DOHH2 (cell line): ENCODE measurements at regions not wholly inside any gene's neighbourhood (a gene's known extent, or its start where the extent isn't known, plus 50 kb on each side); places are given as distances from the start of the nearest gene placed in this dataset.

Experiments used
- H3F3A ChIP-seq: fragments of 200-600 bp; sonication (generic), shearing (Covaris generic); 2 replicates; pipeline ENCODE4 v1.6.0; 2016; ENCODE audit warnings: antibody characterized with exemption, mild to moderate bottlenecking; ENCODE audit not compliant: control insufficient read depth, insufficient read depth
- H3K27ac ChIP-seq: fragments of 200-600 bp; sonication (generic); 2 replicates; pipeline ENCODE4 v1.5.1; 2014; ENCODE audit warnings: low read depth, mild to moderate bottlenecking, low read length, moderate library complexity
- H3K27me3 ChIP-seq: fragments of 200-600 bp; sonication (generic); 2 replicates; pipeline ENCODE4 v1.6.1; 2014; ENCODE audit warnings: mild to moderate bottlenecking, low read length, mixed read lengths; ENCODE audit not compliant: control insufficient read depth
- H3K36me3 ChIP-seq: fragments of 200-600 bp; sonication (generic); 2 replicates; pipeline ENCODE4 v1.6.1; 2014; ENCODE audit warnings: mild to moderate bottlenecking, low read length, moderate library complexity, mixed read lengths; ENCODE audit not compliant: control insufficient read depth
- H3K4me1 ChIP-seq: fragments of 200-600 bp; sonication (generic); 2 replicates; pipeline ENCODE4 v1.6.1; 2014; ENCODE audit warnings: mild to moderate bottlenecking, low read length, mixed read lengths; ENCODE audit not compliant: control insufficient read depth
- H3K4me2 ChIP-seq: fragments of 200-600 bp; sonication (generic); 2 replicates; pipeline ENCODE4 v1.6.0; 2014; ENCODE audit warnings: mild to moderate bottlenecking, low read length, moderate library complexity
- H3K4me3 ChIP-seq: fragments of 200-600 bp; sonication (generic); 2 replicates; pipeline ENCODE4 v1.5.1; 2014; ENCODE audit warnings: mild to moderate bottlenecking, low read length, mixed read lengths
- H3K79me2 ChIP-seq: fragments of 200-600 bp; sonication (generic); 2 replicates; pipeline ENCODE4 v1.6.1; 2014; ENCODE audit warnings: mild to moderate bottlenecking, low read length, mixed read lengths; ENCODE audit not compliant: control insufficient read depth
- H3K9me2 ChIP-seq: fragments of 200-600 bp; sonication (generic); replicated peaks from 2 replicates; pipeline ENCODE4 v1.6.1; 2014; ENCODE audit warnings: mild to moderate bottlenecking, low read length, mixed read lengths; ENCODE audit not compliant: control insufficient read depth
- H3K9me3 ChIP-seq: fragments of 200-600 bp; sonication (generic); 2 replicates; pipeline ENCODE4 v1.6.1; 2014; ENCODE audit warnings: antibody characterized with exemption, low read length, mixed read lengths; ENCODE audit not compliant: control insufficient read depth, insufficient read depth
- H4K20me1 ChIP-seq: fragments of 200-600 bp; sonication (generic); 2 replicates; pipeline ENCODE4 v1.6.0; 2014; ENCODE audit warnings: low read depth, mild to moderate bottlenecking, antibody characterized with exemption, low read length, moderate library complexity; ENCODE audit not compliant: control insufficient read depth, insufficient read depth
- CTCF ChIP-seq: fragments of 200-600 bp; sonication (generic); IDR thresholded peaks from one replicate; pipeline ENCODE4 v1.5.1; 2014; ENCODE audit warnings: antibody characterized with exemption, mild to moderate bottlenecking, low read depth, low read length; ENCODE audit not compliant: poor library complexity, severe bottlenecking
- EZH2phosphoT487 ChIP-seq: fragments of 200-600 bp; sonication (generic); IDR thresholded peaks from 2 replicates; pipeline ENCODE4 v1.6.1; 2017; ENCODE audit warnings: borderline replicate concordance, mild to moderate bottlenecking, antibody characterized with exemption, low read length, moderate library complexity, mixed read lengths

GRCh38 chr4:60805500-60806313, 394.4 kb upstream of the ADGRL3 start:
- Histone ChIP-seq H3F3A (no peaks in the 10 kb centered on the region), H3K9me3 (no peaks in the 10 kb centered on the region), H3K27ac (no peak overlapping the region), H3K27me3 (no peaks in the 10 kb centered on the region), H3K9me2 (no peaks in the 10 kb centered on the region), H3K4me2 (no peak overlapping the region), H3K79me2 (no peaks in the 10 kb centered on the region), H3K4me1 (no peaks in the 10 kb centered on the region), H3K4me3 (no peak overlapping the region), H3K36me3 (no peaks in the 10 kb centered on the region), H4K20me1 (no peaks in the 10 kb centered on the region)
- peak; percentile 58 for TF ChIP-seq CTCF
- TF ChIP-seq EZH2phosphoT487, result no peak

GRCh38 chr4:60808726-60809485, 391.2 kb upstream of the ADGRL3 start:
- no peaks in the 10 kb centered on the region for H3F3A ChIP-seq
- H3K9me3 ChIP-seq, result no peaks in the 10 kb centered on the region
- no peaks in the 10 kb centered on the region for H3K27me3 ChIP-seq
- no peak overlapping the region for H3K4me2 ChIP-seq
- no peak overlapping the region for H3K4me3 ChIP-seq
- H3K27ac ChIP-seq, result no peak overlapping the region
- H3K9me2 ChIP-seq, result no peaks in the 10 kb centered on the region
- no peaks in the 10 kb centered on the region for H3K79me2 ChIP-seq
- TF ChIP-seq EZH2phosphoT487, result no peak
- no peak for TF ChIP-seq CTCF
- H3K36me3 ChIP-seq, result no peaks in the 10 kb centered on the region
- no peaks in the 10 kb centered on the region for H3K4me1 ChIP-seq
- no peaks in the 10 kb centered on the region for H4K20me1 ChIP-seq

GRCh38 chr4:60809486-60809800, 390.7 kb upstream of the ADGRL3 start:
- H3K27ac ChIP-seq, result no peak overlapping the region
- no peaks in the 10 kb centered on the region for H3K4me1 ChIP-seq
- no peaks in the 10 kb centered on the region for H3K9me2 ChIP-seq
- no peak overlapping the region for H3K4me2 ChIP-seq
- no peaks in the 10 kb centered on the region for H3K79me2 ChIP-seq
- no peaks in the 10 kb centered on the region for H3K9me3 ChIP-seq
- H3K27me3 ChIP-seq, result no peaks in the 10 kb centered on the region
- H3K36me3 ChIP-seq, result no peaks in the 10 kb centered on the region
- no peak overlapping the region for H3K4me3 ChIP-seq
- H3F3A ChIP-seq, result no peaks in the 10 kb centered on the region
- TF ChIP-seq CTCF (no peak), EZH2phosphoT487 (no peak)
- H4K20me1 ChIP-seq, result no peaks in the 10 kb centered on the region
